ENCODE measurements at regions not wholly inside any gene's neighbourhood (a gene's known extent, or its start where the extent isn't known, plus 50 kb on each side); places are given as distances from the start of the nearest gene placed in this dataset.

DNA sequence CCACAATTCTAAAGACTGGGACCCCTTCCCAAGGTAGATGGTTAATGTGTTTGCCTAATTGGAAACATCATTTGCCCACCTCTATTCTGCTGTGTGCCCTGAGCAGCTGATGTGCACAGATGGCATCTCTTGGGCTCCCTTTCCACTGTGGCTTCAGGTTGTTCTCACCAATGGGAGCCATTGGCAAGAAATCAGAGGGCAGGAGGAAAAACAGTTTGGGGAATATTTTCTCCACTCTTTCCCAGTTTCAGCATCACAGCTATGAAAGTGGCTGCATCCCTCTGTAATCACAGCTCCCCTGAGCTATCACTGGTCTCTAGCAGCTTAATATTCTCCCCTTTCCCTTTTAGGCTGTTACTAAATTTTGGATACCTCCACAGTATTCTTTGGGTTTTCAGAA lies 911.6 kb upstream of the SEMA6A start:
- TF ChIP-seq CTCF (conservative IDR thresholded peaks at IDR 0.05; ENCODE audit: low read depth in 2 of 2) (no peak), EZH2phosphoT487 (IDR thresholded peaks at IDR 0.05; ENCODE audit: unreplicated experiment) (no peak), STAT1 (IDR thresholded peaks at IDR 0.05; ENCODE audit: unreplicated experiment) (no peak), NANOG (IDR thresholded peaks at IDR 0.05; ENCODE audit: borderline replicate concordance) (no peak)
- TF ChIP-seq, protein P1, sequence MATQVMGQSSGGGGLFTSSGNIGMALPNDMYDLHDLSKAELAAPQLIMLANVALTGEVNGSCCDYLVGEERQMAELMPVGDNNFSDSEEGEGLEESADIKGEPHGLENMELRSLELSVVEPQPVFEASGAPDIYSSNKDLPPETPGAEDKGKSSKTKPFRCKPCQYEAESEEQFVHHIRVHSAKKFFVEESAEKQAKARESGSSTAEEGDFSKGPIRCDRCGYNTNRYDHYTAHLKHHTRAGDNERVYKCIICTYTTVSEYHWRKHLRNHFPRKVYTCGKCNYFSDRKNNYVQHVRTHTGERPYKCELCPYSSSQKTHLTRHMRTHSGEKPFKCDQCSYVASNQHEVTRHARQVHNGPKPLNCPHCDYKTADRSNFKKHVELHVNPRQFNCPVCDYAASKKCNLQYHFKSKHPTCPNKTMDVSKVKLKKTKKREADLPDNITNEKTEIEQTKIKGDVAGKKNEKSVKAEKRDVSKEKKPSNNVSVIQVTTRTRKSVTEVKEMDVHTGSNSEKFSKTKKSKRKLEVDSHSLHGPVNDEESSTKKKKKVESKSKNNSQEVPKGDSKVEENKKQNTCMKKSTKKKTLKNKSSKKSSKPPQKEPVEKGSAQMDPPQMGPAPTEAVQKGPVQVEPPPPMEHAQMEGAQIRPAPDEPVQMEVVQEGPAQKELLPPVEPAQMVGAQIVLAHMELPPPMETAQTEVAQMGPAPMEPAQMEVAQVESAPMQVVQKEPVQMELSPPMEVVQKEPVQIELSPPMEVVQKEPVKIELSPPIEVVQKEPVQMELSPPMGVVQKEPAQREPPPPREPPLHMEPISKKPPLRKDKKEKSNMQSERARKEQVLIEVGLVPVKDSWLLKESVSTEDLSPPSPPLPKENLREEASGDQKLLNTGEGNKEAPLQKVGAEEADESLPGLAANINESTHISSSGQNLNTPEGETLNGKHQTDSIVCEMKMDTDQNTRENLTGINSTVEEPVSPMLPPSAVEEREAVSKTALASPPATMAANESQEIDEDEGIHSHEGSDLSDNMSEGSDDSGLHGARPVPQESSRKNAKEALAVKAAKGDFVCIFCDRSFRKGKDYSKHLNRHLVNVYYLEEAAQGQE (IDR thresholded peaks at IDR 0.05; ENCODE audit: unreplicated experiment) = no peak

All from GM23338 (cell line).